K562 (cell line): ENCODE measurements at regions not wholly inside any gene's neighbourhood (a gene's known extent, or its start where the extent isn't known, plus 50 kb on each side); places are given as distances from the start of the nearest gene placed in this dataset.

Source experiments
- HNRNPH1 ChIP-seq: fragments of 200-400 bp; formaldehyde crosslinking; optimal IDR thresholded peaks from 2 replicates; pipeline ENCODE3; 2017; ENCODE audit warnings: low read depth, mild to moderate bottlenecking, low read length, moderate library complexity
- IRF1 ChIP-seq: sonication (generic); formaldehyde crosslinking; IDR thresholded peaks from 2 replicates; pipeline ENCODE4 v1.8.0; 2022; ENCODE audit warnings: missing genetic modification reagents, mild to moderate bottlenecking, borderline replicate concordance
- TCF7L2 ChIP-seq: fragments of 150-350 bp; IDR thresholded peaks from 2 replicates; pipeline ENCODE4 v1.6.1; 2016; ENCODE audit warnings: low read depth, mild to moderate bottlenecking, low read length, moderate library complexity
- ZBTB8A ChIP-seq: fragments of 450-650 bp; IDR thresholded peaks from 2 replicates; pipeline ENCODE4 v1.6.1; 2018; ENCODE audit warnings: mild to moderate bottlenecking, moderate library complexity; ENCODE audit not compliant: partially characterized antibody
- ZNF311 ChIP-seq: fragments of 250-450 bp; sonication (Bioruptor Pico); IDR thresholded peaks from 2 replicates; pipeline ENCODE4 v1.4.0; 2020; ENCODE audit warnings: mild to moderate bottlenecking, moderate library complexity
- ZNF41 ChIP-seq: fragments of 250-450 bp; sonication (Bioruptor Pico); conservative IDR thresholded peaks from 2 replicates; pipeline ENCODE4 v1.4.0; 2020; ENCODE audit warnings: mild to moderate bottlenecking

- TF ChIP-seq ZNF311 (no peak), HNRNPH1 (no peak), ZBTB8A (no peak), ZNF41 (no peak), IRF1 (CRISPR knock-in tag) (no peak), TCF7L2 (no peak)
Observed at GRCh38 chr11:36809303-36809702, 211.3 kb upstream of the RAG2 start.
